B cell (primary cell): ENCODE measurements at regions not wholly inside any gene's neighbourhood (a gene's known extent, or its start where the extent isn't known, plus 50 kb on each side); places are given as distances from the start of the nearest gene placed in this dataset.

ENCODE experiments used
- CTCF ChIP-seq: fragments of 200-600 bp; IDR thresholded peaks from one replicate; pipeline ENCODE4 v1.8.0; 2022; ENCODE audit warnings: antibody characterized with exemption, mild to moderate bottlenecking
- EZH2 ChIP-seq: IDR thresholded peaks from 2 replicates; pipeline ENCODE4 v1.6.1; 2012; ENCODE audit warnings: borderline replicate concordance, low read depth, mild to moderate bottlenecking, moderate library complexity, low read length; ENCODE audit not compliant: insufficient read depth, poor library complexity, severe bottlenecking

GRCh38 chr13:91273675-91274074, 73.8 kb upstream of the MIR17HG start:
- TF ChIP-seq CTCF (no peak), EZH2 (no peak)
